ENCODE measurements at regions not wholly inside any gene's neighbourhood (a gene's known extent, or its start where the extent isn't known, plus 50 kb on each side); places are given as distances from the start of the nearest gene placed in this dataset.

DNA sequence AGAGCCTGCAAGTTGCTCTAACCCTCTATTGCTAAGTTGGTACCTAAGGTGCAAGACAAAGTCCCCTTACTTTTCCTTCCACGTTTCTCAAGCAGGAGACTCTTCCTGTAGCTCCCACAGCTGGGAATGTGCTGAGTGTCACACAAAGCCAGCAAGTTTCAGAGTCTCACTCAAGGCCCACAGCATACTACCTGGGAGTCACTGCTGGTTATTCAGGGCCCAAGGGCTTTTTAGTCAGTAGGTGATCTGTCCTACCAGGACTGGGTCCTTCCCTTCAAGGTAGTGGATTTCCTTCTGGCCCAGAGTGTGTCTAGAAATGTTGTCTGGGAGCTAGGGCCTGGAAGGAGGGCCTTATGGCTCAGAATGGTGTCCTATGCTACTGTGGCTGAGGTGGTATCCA, 261.9 kb upstream of the CITED2 start:
- DNase-seq (ENCODE audit: extremely low read depth in 1 of 4, low spot score in 3 of 4) (no peak), ATAC-seq (no peak), FAIRE-seq (no peak)
- Histone ChIP-seq H3K27me3 (ENCODE audit: control insufficient read depth in 2 of 2, insufficient read depth in 2 of 2, low read length in 2 of 2) (no peaks in the 10 kb centered on the region), H3K79me2 (ENCODE audit: control insufficient read depth, insufficient read depth, low read length) (no peaks in the 10 kb centered on the region), H4K20me1 (replicated peaks; ENCODE audit: control insufficient read depth, insufficient read depth, low read length) (no peaks in the 10 kb centered on the region), H3K4me3 (no peak overlapping the region), H3K4me2 (ENCODE audit: insufficient read depth, low read length) (no peak overlapping the region), H3K9me3 (replicated peaks; ENCODE audit: control insufficient read depth, insufficient read depth, low read depth, low read length) (no peaks in the 10 kb centered on the region; the same call in 1 of the 2 replicates), H3K9me1 (ENCODE audit: control insufficient read depth, insufficient read depth, low read length) (no peaks in the 10 kb centered on the region), H3K4me1 (replicated peaks in 1 of 2; ENCODE audit: control insufficient read depth in 2 of 2, insufficient read depth in 2 of 2, low read length in 2 of 2) (peaks cover 0 to 19% of the 10 kb centered on the region in 2 experiments; a peak in 4 of 5 replicates), H3K9ac (ENCODE audit: insufficient read depth in 1 of 2, low read depth in 2 of 2, low read length in 2 of 2) (no peak overlapping the region), H3K27ac (ENCODE audit: extremely low read depth, low read depth, low read length) (no peak overlapping the region), H2AFZ (ENCODE audit: low read depth, low read length) (no peak overlapping the region), H3K36me3 (ENCODE audit: control insufficient read depth, insufficient read depth, low read length) (no peaks in the 10 kb centered on the region)
- in situ Hi-C loops (cut with MboI) = no loop called here
- intact Hi-C loops (cut with micrococcal nuclease) = no loop called here
- TF ChIP-seq, protein P1, sequence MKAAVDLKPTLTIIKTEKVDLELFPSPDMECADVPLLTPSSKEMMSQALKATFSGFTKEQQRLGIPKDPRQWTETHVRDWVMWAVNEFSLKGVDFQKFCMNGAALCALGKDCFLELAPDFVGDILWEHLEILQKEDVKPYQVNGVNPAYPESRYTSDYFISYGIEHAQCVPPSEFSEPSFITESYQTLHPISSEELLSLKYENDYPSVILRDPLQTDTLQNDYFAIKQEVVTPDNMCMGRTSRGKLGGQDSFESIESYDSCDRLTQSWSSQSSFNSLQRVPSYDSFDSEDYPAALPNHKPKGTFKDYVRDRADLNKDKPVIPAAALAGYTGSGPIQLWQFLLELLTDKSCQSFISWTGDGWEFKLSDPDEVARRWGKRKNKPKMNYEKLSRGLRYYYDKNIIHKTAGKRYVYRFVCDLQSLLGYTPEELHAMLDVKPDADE (conservative IDR thresholded peaks at IDR 0.05; ENCODE audit: control insufficient read depth, low read depth, low read length) = no peak
- TF ChIP-seq, protein P2, sequence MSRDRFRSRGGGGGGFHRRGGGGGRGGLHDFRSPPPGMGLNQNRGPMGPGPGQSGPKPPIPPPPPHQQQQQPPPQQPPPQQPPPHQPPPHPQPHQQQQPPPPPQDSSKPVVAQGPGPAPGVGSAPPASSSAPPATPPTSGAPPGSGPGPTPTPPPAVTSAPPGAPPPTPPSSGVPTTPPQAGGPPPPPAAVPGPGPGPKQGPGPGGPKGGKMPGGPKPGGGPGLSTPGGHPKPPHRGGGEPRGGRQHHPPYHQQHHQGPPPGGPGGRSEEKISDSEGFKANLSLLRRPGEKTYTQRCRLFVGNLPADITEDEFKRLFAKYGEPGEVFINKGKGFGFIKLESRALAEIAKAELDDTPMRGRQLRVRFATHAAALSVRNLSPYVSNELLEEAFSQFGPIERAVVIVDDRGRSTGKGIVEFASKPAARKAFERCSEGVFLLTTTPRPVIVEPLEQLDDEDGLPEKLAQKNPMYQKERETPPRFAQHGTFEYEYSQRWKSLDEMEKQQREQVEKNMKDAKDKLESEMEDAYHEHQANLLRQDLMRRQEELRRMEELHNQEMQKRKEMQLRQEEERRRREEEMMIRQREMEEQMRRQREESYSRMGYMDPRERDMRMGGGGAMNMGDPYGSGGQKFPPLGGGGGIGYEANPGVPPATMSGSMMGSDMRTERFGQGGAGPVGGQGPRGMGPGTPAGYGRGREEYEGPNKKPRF (IDR thresholded peaks at IDR 0.05; ENCODE audit: low read depth, low read length) = no peak
- ChIA-PET CTCF (ENCODE audit: low intra/inter-chr PET ratio) (no interaction called here), POLR2A (interaction anchor here (0.9 to 3.8 kb wide), 4 partner anchors 12 to 267 kb away, joined by 4 to 14 read pairs (median 5); partner anchors contain the start of gene CITED2)
- 31% methylated on average over 1 of the region's 1 CpG for WGBS (ENCODE audit: insufficient coverage, low coverage, missing lambda C conversion rate)
- BruUV-seq (replicated peaks) = no TSS peak

Measured in K562 (cell line).